Liver (tissue), 3 donors: ENCODE measurements at regions not wholly inside any gene's neighbourhood (a gene's known extent, or its start where the extent isn't known, plus 50 kb on each side); places are given as distances from the start of the nearest gene placed in this dataset.

Source experiments
- EGR1 ChIP-seq, 2 donors: IDR thresholded peaks; 2 replicates each; pipeline ENCODE4 v1.6.1; 2016 to 2018; ENCODE audit warnings: antibody characterized with exemption in 2 of 2, low read depth in 2 of 2
- JUND ChIP-seq, 2 donors: IDR thresholded peaks; 2 replicates each; pipeline ENCODE4 v1.6.1; 2016; ENCODE audit warnings: antibody characterized with exemption in 2 of 2
- RAD21 ChIP-seq, 2 donors: IDR thresholded peaks; 2 replicates each; pipeline ENCODE4 v1.6.1; 2016; ENCODE audit warnings: antibody characterized with exemption in 2 of 2, mild to moderate bottlenecking in 2 of 2
- SP1 ChIP-seq: IDR thresholded peaks from 2 replicates; pipeline ENCODE4 v1.6.1; 2018; ENCODE audit warnings: antibody characterized with exemption, mild to moderate bottlenecking
- TAF1 ChIP-seq: conservative IDR thresholded peaks from 2 replicates; pipeline ENCODE4 v1.6.1; 2016; ENCODE audit warnings: antibody characterized with exemption, mild to moderate bottlenecking
- YY1 ChIP-seq: IDR thresholded peaks from 2 replicates; pipeline ENCODE4 v1.6.1; 2016; ENCODE audit warnings: antibody characterized with exemption, mild to moderate bottlenecking
- TF ChIP-seq, protein P1 (sequence below): IDR thresholded peaks from 2 replicates; pipeline ENCODE4 v1.6.1; 2016; ENCODE audit warnings: antibody characterized with exemption
- TF ChIP-seq, protein P2 (sequence below): fragments of 150-350 bp; IDR thresholded peaks from 2 replicates; pipeline ENCODE4 v1.5.1; 2017; ENCODE audit warnings: improper control_type of control experiment, low read depth, low read length; ENCODE audit not compliant: missing input control
- TF ChIP-seq, protein P3 (sequence below): IDR thresholded peaks from 2 replicates; pipeline ENCODE4 v1.6.1; 2016; ENCODE audit warnings: antibody characterized with exemption
- TF ChIP-seq, protein P4 (sequence below): IDR thresholded peaks from 2 replicates; pipeline ENCODE4 v1.6.1; 2016; ENCODE audit warnings: antibody characterized with exemption
- donor health status: healthy.
- donor health status: healthy.

DNA sequence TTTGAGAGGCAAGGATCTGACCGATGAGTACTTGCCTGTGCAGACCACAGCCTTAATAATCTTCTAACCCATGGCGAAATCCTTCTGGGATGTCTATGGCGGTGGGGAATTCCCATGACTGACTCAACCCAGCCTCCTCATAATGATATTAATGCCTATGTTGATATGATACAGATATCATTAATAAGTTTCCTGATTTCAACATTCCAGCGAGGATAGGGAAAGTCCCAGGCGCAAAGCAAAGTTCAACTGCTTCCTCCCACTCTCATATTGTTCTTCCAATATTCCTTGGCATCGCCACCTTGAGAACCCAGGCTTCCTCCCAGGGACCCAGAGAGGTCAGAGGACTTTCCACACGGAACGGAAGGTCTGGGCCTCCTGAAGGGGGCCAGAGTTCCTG is 110.3 kb upstream of the TMEM45B start:
- TF ChIP-seq, protein P1, sequence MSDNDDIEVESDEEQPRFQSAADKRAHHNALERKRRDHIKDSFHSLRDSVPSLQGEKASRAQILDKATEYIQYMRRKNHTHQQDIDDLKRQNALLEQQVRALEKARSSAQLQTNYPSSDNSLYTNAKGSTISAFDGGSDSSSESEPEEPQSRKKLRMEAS = no peak
- TF ChIP-seq, protein P2, sequence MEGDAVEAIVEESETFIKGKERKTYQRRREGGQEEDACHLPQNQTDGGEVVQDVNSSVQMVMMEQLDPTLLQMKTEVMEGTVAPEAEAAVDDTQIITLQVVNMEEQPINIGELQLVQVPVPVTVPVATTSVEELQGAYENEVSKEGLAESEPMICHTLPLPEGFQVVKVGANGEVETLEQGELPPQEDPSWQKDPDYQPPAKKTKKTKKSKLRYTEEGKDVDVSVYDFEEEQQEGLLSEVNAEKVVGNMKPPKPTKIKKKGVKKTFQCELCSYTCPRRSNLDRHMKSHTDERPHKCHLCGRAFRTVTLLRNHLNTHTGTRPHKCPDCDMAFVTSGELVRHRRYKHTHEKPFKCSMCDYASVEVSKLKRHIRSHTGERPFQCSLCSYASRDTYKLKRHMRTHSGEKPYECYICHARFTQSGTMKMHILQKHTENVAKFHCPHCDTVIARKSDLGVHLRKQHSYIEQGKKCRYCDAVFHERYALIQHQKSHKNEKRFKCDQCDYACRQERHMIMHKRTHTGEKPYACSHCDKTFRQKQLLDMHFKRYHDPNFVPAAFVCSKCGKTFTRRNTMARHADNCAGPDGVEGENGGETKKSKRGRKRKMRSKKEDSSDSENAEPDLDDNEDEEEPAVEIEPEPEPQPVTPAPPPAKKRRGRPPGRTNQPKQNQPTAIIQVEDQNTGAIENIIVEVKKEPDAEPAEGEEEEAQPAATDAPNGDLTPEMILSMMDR = no peak
- TF ChIP-seq TAF1 (no peak), YY1 (no peak), EGR1 (IDR thresholded peaks at IDR 0.05; ENCODE audit: low read depth in 2 of 2) (no peak), SP1 (no peak), RAD21 (IDR thresholded peaks at IDR 0.05) (no peak), JUND (IDR thresholded peaks at IDR 0.05) (no peak)
- TF ChIP-seq, protein P3, sequence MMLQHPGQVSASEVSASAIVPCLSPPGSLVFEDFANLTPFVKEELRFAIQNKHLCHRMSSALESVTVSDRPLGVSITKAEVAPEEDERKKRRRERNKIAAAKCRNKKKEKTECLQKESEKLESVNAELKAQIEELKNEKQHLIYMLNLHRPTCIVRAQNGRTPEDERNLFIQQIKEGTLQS = no peak
- TF ChIP-seq, protein P4, sequence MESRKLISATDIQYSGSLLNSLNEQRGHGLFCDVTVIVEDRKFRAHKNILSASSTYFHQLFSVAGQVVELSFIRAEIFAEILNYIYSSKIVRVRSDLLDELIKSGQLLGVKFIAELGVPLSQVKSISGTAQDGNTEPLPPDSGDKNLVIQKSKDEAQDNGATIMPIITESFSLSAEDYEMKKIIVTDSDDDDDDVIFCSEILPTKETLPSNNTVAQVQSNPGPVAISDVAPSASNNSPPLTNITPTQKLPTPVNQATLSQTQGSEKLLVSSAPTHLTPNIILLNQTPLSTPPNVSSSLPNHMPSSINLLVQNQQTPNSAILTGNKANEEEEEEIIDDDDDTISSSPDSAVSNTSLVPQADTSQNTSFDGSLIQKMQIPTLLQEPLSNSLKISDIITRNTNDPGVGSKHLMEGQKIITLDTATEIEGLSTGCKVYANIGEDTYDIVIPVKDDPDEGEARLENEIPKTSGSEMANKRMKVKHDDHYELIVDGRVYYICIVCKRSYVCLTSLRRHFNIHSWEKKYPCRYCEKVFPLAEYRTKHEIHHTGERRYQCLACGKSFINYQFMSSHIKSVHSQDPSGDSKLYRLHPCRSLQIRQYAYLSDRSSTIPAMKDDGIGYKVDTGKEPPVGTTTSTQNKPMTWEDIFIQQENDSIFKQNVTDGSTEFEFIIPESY = no peak
